Mucosa of descending colon (tissue), 3 donors: ENCODE measurements at regions not wholly inside any gene's neighbourhood (a gene's known extent, or its start where the extent isn't known, plus 50 kb on each side); places are given as distances from the start of the nearest gene placed in this dataset.

ENCODE experiments used
- ATAC-seq: fragments of 200-7000 bp; cut with Tn5 transposase; one replicate; pipeline ENCODE4 v1.9.1; 2020; ENCODE audit warnings: mild to moderate bottlenecking, moderate library complexity
- DNase-seq, 3 donors: peaks; one replicate each; pipeline ENCODE4 v3.0.0-alpha.2; 2020
- H3K36me3 ChIP-seq: fragments of 200-600 bp; one replicate; pipeline ENCODE4 v1.8.0; 2021; ENCODE audit warnings: low read depth, mild to moderate bottlenecking
- H3K4me1 ChIP-seq: fragments of 200-600 bp; one replicate; pipeline ENCODE4 v1.8.0; 2021; ENCODE audit warnings: low read depth, mild to moderate bottlenecking
- H3K4me3 ChIP-seq: fragments of 200-600 bp; one replicate; pipeline ENCODE4 v1.8.0; 2021; ENCODE audit warnings: mild to moderate bottlenecking
- H3K9me3 ChIP-seq: fragments of 200-600 bp; one replicate; pipeline ENCODE4 v1.8.0; 2021; ENCODE audit warnings: mild to moderate bottlenecking
- intact Hi-C, 2 donors: fragments of 100-400 bp; cut with DNase I in 1 of 2; cut with micrococcal nuclease in 1 of 2; formaldehyde crosslinking; loops; one replicate each; pipeline versions ENCODE4 v1.11.0 to v1.11.1; 2022; cut with DNase I, micrococcal nuclease
- TF ChIP-seq, protein P1 (sequence below): fragments of 200-600 bp; IDR thresholded peaks from one replicate; pipeline ENCODE4 v1.8.0; 2022; ENCODE audit warnings: antibody characterized with exemption, mild to moderate bottlenecking
- donor health status: DM: no; HTN: no; CAD: no; lungs with moderate emphysema.
- donor health status: DM: no; HTN: no; CAD: no.
- donor health status: DM: no; HTN: yes; CAD: no.

DNA sequence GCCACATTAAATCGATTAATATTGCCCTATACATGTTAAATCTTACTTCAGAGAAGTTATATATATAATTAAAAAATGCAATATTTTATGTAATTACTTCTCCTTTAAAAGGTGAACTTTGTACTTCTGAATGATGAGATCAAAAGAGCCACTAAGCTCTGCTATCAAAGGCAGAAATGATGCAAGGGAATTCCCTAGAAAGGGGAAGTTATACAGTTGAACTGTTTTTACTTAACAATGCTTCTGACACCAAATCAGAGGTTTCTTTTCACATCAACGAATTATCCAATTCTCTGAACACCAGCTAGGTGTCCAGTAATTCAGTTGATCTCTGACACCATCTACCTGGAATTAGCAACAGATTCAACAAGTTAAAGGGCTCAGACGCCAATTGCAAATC is 319.9 kb upstream of the TSHZ2 start:
- ATAC-seq, result no peak
- TF ChIP-seq, protein P1, sequence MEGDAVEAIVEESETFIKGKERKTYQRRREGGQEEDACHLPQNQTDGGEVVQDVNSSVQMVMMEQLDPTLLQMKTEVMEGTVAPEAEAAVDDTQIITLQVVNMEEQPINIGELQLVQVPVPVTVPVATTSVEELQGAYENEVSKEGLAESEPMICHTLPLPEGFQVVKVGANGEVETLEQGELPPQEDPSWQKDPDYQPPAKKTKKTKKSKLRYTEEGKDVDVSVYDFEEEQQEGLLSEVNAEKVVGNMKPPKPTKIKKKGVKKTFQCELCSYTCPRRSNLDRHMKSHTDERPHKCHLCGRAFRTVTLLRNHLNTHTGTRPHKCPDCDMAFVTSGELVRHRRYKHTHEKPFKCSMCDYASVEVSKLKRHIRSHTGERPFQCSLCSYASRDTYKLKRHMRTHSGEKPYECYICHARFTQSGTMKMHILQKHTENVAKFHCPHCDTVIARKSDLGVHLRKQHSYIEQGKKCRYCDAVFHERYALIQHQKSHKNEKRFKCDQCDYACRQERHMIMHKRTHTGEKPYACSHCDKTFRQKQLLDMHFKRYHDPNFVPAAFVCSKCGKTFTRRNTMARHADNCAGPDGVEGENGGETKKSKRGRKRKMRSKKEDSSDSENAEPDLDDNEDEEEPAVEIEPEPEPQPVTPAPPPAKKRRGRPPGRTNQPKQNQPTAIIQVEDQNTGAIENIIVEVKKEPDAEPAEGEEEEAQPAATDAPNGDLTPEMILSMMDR, result no peak
- intact Hi-C loops, result no loop called here
- Histone ChIP-seq H3K9me3 (no peaks in the 10 kb centered on the region), H3K36me3 (no peaks in the 10 kb centered on the region), H3K4me1 (no peaks in the 10 kb centered on the region), H3K4me3 (no peak overlapping the region)
- no peak for DNase-seq

DNA sequence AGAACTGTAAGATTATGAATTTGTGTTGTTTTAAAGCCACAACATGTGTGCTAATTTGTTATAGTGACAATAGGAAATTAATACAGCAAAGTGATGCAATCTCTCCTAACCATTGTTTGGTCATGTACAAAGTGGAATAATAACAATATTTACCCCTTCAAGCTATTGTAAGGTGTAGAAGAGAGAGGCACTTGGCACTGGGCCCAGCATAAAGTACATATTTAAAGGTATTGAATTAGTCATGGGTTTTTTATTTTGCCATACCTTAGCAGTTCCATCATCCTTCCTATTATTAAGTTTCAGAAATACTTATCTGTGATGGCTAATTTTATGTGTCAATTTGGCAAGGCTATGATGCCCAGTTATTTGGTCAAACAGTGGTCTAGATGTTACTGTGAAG is 322.4 kb upstream of the TSHZ2 start:
- Histone ChIP-seq H3K4me3 (no peak overlapping the region), H3K36me3 (no peaks in the 10 kb centered on the region), H3K4me1 (no peaks in the 10 kb centered on the region), H3K9me3 (no peaks in the 10 kb centered on the region)
- DNase-seq (no peak), ATAC-seq (no peak)
- intact Hi-C loops, result no loop called here
- TF ChIP-seq, protein P1, result no peak

GRCh38 chr20:52645822-52646221 is 326.3 kb upstream of the TSHZ2 start:
- intact Hi-C loops, result no loop called here
- TF ChIP-seq, protein P1, result no peak
- no peak for DNase-seq
- no peak for ATAC-seq
- Histone ChIP-seq H3K9me3 (no peaks in the 10 kb centered on the region), H3K4me3 (no peak overlapping the region), H3K4me1 (no peaks in the 10 kb centered on the region), H3K36me3 (no peaks in the 10 kb centered on the region)

DNA sequence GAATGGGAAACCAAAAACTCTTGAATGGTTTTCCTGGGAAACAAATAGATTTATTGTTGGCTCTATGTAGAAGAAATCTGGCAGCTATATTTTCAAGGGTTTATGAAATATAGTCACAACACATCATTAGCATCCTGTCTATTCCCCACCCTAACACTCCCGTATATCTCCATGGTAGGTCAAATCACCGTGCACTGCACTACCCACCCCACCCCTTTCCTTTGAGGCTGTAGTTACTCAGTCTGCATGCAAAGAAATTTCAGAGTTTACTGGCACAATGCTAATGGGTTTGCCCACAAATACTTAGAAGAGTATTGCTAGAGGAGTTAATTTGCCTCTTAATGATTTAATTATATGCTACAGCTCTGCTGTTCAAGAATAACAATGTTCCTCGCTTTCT is 329.1 kb upstream of the TSHZ2 start:
- no peak for ATAC-seq
- DNase-seq, result no peak
- TF ChIP-seq, protein P1, result no peak
- no peaks in the 10 kb centered on the region for H3K9me3 ChIP-seq
- H3K4me1 ChIP-seq, result no peaks in the 10 kb centered on the region
- H3K4me3 ChIP-seq, result no peak overlapping the region
- intact Hi-C loops, result no loop called here
- no peaks in the 10 kb centered on the region for H3K36me3 ChIP-seq

DNA sequence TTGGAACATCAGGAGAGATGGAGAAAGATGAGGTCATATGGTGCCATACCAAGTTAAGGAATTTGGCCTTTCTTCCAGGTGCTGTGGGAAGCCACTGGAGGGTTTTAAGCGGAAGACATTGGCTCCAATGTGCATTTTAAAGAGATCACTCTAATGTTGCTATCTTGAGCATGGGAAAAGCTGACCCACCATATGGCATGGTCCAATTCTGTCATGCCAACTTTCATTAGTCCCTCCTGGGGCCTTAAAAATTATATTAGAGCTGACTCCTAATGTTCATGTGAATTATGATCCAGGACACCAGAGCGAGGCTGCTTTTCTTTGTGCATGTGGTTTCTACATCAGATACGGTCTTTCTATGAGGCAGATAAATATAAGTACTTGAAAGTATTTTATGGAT is 335.0 kb upstream of the TSHZ2 start:
- TF ChIP-seq, protein P1, result no peak
- no peaks in the 10 kb centered on the region for H3K4me1 ChIP-seq
- DNase-seq (no peak), ATAC-seq (no peak)
- intact Hi-C loops, result no loop called here
- no peak overlapping the region for H3K4me3 ChIP-seq
- H3K9me3 ChIP-seq, result no peaks in the 10 kb centered on the region
- H3K36me3 ChIP-seq, result no peaks in the 10 kb centered on the region

DNA sequence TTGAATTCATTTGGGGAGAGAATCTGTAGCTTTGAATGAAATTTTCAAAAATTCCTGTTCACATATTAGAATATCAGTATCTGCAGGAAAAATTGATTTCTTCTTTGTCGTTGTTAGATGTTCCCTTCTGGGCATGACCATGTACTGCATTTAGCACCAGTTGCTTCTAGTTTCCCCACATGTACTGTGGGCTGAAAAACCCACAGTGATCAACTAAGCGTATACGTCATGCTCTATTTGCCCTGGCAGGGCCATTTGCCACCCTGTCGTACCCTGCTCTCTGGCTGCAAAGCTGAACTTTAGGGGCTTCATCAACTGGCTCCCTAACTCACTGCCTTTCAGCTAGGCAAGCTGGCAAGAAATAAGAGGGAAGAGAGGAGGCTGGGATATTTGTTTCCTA is 340.7 kb upstream of the TSHZ2 start:
- TF ChIP-seq, protein P1, result no peak
- H3K9me3 ChIP-seq, result peaks cover 3% of the 10 kb centered on the region
- intact Hi-C loops, result no loop called here
- H3K4me1 ChIP-seq, result no peaks in the 10 kb centered on the region
- no peak for ATAC-seq
- no peaks in the 10 kb centered on the region for H3K36me3 ChIP-seq
- no peak for DNase-seq
- H3K4me3 ChIP-seq, result no peak overlapping the region
